ENCODE measurements at regions not wholly inside any gene's neighbourhood (a gene's known extent, or its start where the extent isn't known, plus 50 kb on each side); places are given as distances from the start of the nearest gene placed in this dataset.

DNA sequence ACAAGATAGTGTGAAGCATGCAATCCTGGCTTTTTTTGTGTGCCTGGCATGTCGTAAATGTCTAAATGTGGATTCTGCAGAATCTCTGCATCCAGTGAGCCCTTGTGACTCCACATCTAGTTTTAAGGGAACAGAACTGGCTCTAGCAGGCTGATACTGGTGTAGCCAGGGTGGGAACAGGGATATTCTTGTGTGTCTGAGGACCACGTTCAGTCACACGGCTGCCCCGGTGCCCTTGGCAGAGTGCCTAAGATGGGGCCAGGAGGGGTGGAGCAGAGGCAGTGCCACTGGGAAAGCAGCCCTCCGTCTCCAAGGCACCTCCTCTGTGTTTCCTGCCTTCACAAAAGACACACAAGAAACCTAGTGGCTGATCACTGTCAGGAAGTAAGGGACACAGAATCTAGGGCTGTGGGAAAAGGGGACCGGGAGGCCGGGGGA is 91.5 kb upstream of the PARD3B start:
- Histone ChIP-seq H4K20me1 (ENCODE audit: insufficient read depth, low read length) (no peaks in the 10 kb centered on the region), H3K9me3 (replicated peaks; ENCODE audit: insufficient read depth, low read length) (no peaks in the 10 kb centered on the region), H3K9me2 (replicated peaks; ENCODE audit: insufficient read depth, low read length) (no peaks in the 10 kb centered on the region), H3K27me3 (replicated peaks; ENCODE audit: insufficient read depth, low read length) (no peaks in the 10 kb centered on the region), H3K27ac (ENCODE audit: low read length) (no peak overlapping the region), H3F3A (ENCODE audit: insufficient read depth, low read length) (no peaks in the 10 kb centered on the region), H3K79me2 (ENCODE audit: low read length) (no peaks in the 10 kb centered on the region), H3K36me3 (replicated peaks; ENCODE audit: insufficient read depth, low read length) (no peaks in the 10 kb centered on the region), H3K4me3 (ENCODE audit: low read length) (no peak overlapping the region), H3K4me2 (ENCODE audit: low read depth, low read length) (no peak overlapping the region), H2AFZ (ENCODE audit: low read length) (no peak overlapping the region), H3K9ac (ENCODE audit: low read length) (no peak overlapping the region), H3K4me1 (ENCODE audit: low read length) (0 out of 2 replicates have a peak, but pooled peaks cover 8% of the 10 kb centered on the region)
- DNase-seq, result no peak
- TF ChIP-seq EZH2 (optimal IDR thresholded peaks at IDR 0.05; ENCODE audit: low read depth, low read length), result no peak
- TF ChIP-seq CTCF (IDR thresholded peaks at IDR 0.05; ENCODE audit: low read length), result no peak
- TF ChIP-seq EZH2phosphoT487 (IDR thresholded peaks at IDR 0.05; ENCODE audit: low read length), result no peak

DNA sequence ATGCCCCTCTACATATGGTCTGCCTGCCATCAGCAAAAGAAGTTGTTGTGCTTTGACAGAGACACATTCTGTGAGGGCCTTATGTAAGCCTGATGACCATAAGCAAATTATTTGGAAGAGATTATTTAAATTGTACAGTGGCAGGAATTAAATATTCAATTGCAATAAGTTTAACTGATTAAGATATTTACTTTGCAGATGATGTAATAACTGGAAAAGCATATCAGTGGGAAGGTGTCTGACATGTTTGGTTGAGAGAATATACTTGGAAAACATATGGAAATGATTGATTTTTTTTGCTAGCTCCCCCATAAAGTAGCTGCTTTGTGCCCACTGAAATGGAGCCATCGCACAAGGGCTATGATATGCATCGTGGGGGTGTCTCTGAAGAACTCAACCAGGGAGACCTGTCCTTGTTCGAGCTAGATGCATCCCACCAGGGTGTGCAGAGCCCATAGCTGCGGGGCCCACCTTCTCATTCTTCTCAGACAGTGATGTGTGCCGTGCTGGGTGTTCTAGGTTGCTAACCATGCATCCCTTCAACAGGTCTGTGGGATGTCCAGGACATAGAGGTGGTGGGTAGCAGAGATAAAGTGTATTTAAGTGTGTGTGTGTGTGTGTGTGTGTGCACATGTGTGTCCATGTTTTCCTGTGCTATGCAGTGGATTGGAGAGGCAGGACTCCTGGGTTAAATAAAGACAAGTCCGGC is 90.4 kb upstream of the PARD3B start:
- no peaks in the 10 kb centered on the region for H3K27me3 ChIP-seq (replicated peaks; ENCODE audit: insufficient read depth, low read length)
- no peaks in the 10 kb centered on the region for H3K36me3 ChIP-seq (replicated peaks; ENCODE audit: insufficient read depth, low read length)
- no peak overlapping the region for H3K4me2 ChIP-seq (ENCODE audit: low read depth, low read length)
- H3K9me3 ChIP-seq (replicated peaks; ENCODE audit: insufficient read depth, low read length), result no peaks in the 10 kb centered on the region
- no peaks in the 10 kb centered on the region for H3K79me2 ChIP-seq (ENCODE audit: low read length)
- DNase-seq, result no peak
- no peak for TF ChIP-seq CTCF (IDR thresholded peaks at IDR 0.05; ENCODE audit: low read length)
- no peak for TF ChIP-seq EZH2phosphoT487 (IDR thresholded peaks at IDR 0.05; ENCODE audit: low read length)
- TF ChIP-seq EZH2 (optimal IDR thresholded peaks at IDR 0.05; ENCODE audit: low read depth, low read length), result no peak
- H3F3A ChIP-seq (ENCODE audit: insufficient read depth, low read length), result no peaks in the 10 kb centered on the region
- no peaks in the 10 kb centered on the region for H4K20me1 ChIP-seq (ENCODE audit: insufficient read depth, low read length)
- H3K4me3 ChIP-seq (ENCODE audit: low read length), result no peak overlapping the region
- H3K9me2 ChIP-seq (replicated peaks; ENCODE audit: insufficient read depth, low read length), result no peaks in the 10 kb centered on the region
- H3K27ac ChIP-seq (ENCODE audit: low read length), result no peak overlapping the region
- H2AFZ ChIP-seq (ENCODE audit: low read length), result no peak overlapping the region
- no peak overlapping the region for H3K9ac ChIP-seq (ENCODE audit: low read length)
- H3K4me1 ChIP-seq (ENCODE audit: low read length), result 0 out of 2 replicates have a peak, but pooled peaks cover 8% of the 10 kb centered on the region

DNA sequence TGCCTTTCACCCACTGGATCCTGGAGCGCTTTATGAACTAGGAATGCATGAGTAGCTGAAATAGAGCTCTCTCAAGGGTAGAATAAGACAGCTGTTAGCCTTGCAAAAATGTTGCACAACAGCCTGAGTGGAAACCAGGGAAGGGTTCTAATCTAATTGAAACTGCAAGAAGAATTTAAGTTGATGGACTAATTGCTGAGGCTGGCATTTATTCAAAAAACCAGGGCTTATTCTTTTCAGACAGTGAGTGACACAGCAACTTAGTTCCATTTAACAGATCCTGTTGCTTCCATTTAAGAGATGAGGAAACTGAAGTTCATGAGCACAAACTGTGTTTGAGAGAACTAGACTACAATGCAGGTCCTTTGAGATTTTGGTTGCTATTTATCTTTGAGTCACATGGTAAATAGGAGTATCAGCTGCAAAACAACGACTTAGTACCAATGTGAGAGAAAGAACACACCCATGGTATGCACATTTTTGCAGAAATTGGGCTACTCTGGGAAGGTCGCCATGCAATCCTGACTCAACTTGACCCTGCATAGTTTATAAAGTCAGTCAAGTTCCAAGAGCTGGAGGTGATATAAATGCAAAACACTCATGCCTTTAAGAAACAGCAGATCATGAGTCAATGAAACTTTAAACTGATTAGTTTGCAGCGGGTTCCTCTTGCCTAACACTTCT is 76.4 kb upstream of the PARD3B start:
- no peaks in the 10 kb centered on the region for H3K9me2 ChIP-seq (replicated peaks; ENCODE audit: insufficient read depth, low read length)
- TF ChIP-seq CTCF (IDR thresholded peaks at IDR 0.05; ENCODE audit: low read length) (no peak), EZH2 (optimal IDR thresholded peaks at IDR 0.05; ENCODE audit: low read depth, low read length) (no peak), EZH2phosphoT487 (IDR thresholded peaks at IDR 0.05; ENCODE audit: low read length) (no peak)
- no peak overlapping the region for H3K4me3 ChIP-seq (ENCODE audit: low read length)
- H3K4me2 ChIP-seq (ENCODE audit: low read depth, low read length), result no peak overlapping the region
- H4K20me1 ChIP-seq (ENCODE audit: insufficient read depth, low read length), result no peaks in the 10 kb centered on the region
- H3K4me1 ChIP-seq (ENCODE audit: low read length), result no peaks in the 10 kb centered on the region
- no peaks in the 10 kb centered on the region for H3K27me3 ChIP-seq (replicated peaks; ENCODE audit: insufficient read depth, low read length)
- H3K27ac ChIP-seq (ENCODE audit: low read length), result no peak overlapping the region
- H3K36me3 ChIP-seq (replicated peaks; ENCODE audit: insufficient read depth, low read length), result no peaks in the 10 kb centered on the region
- H3K79me2 ChIP-seq (ENCODE audit: low read length), result no peaks in the 10 kb centered on the region
- no peaks in the 10 kb centered on the region for H3F3A ChIP-seq (ENCODE audit: insufficient read depth, low read length)
- H3K9me3 ChIP-seq (replicated peaks; ENCODE audit: insufficient read depth, low read length), result no peaks in the 10 kb centered on the region
- H3K9ac ChIP-seq (ENCODE audit: low read length), result no peak overlapping the region
- H2AFZ ChIP-seq (ENCODE audit: low read length), result no peak overlapping the region
- no peak for DNase-seq
